HepG2 (cell line): ENCODE measurements at regions not wholly inside any gene's neighbourhood (a gene's known extent, or its start where the extent isn't known, plus 50 kb on each side); places are given as distances from the start of the nearest gene placed in this dataset.

ENCODE experiments used
- ATAC-seq: fragments of 200-7000 bp; cut with Tn5 transposase; 3 replicates; pipeline ENCODE4 v1.9.1; 2020; ENCODE audit warnings: mild to moderate bottlenecking, moderate library complexity
- BruUV-seq: library from RNA; stranded (reverse); fragments of 400-500 nt; replicated peaks from 2 replicates; lab custom pipeline; 2021; lab: Mats Ljungman, UMichigan
- CTCF ChIA-PET: fragments of 300-600 bp; formaldehyde crosslinking; extraction: SDS; loops from one replicate; lab custom pipeline; 2021; ENCODE audit warnings: low total read pairs, inconsistent platforms, low intra/inter-chr PET ratio; lab: Yijun Ruan, JAX
- POLR2A ChIA-PET: fragments of 350-600 bp; sonication (Branson Sonifier 250); formaldehyde crosslinking; loops from one replicate; lab custom pipeline; 2020; ENCODE audit warnings: antibody characterized with exemption, inconsistent platforms; lab: Yijun Ruan, JAX
- DNase-seq: peaks from one replicate; pipeline ENCODE4 v3.0.0-alpha.2; 2015; ENCODE audit warnings: low spot score
- FAIRE-seq: peaks from 3 replicates; lab custom pipeline; 2011; peaks lifted over from hg19 to GRCh38; lab: Jason Lieb, UNC
- H2AFZ ChIP-seq: one replicate; pipeline ENCODE4 v1.6.1; 2011; ENCODE audit warnings: low read length, inconsistent platforms
- H3K27ac ChIP-seq: fragments of 300-600 bp; 3 replicates; pipeline ENCODE4 v1.8.0; 2011; ENCODE audit warnings: mixed run types, mild to moderate bottlenecking, mixed read lengths, low read length, inconsistent platforms; ENCODE audit not compliant: insufficient read depth; ENCODE audit errors: extremely low read length
- H3K27me3 ChIP-seq, 2 experiments: fragments of 200-600 bp in 1 of 2; 2 replicates in 1 of 2; 3 replicates in 1 of 2; pipeline versions ENCODE4 v1.6.0 to v1.8.0; 2011; ENCODE audit warnings: low read length in 2 of 2, mild to moderate bottlenecking in 2 of 2, moderate library complexity in 2 of 2, inconsistent platforms in 1 of 2; ENCODE audit not compliant: insufficient read depth in 2 of 2, control insufficient read depth in 1 of 2
- H3K36me3 ChIP-seq, 2 experiments: fragments of 200-600 bp in 1 of 2; replicated peaks in 1 of 2; 2 replicates in 1 of 2; 3 replicates in 1 of 2; pipeline versions ENCODE4 v1.5.1 to v1.8.0; 2011; ENCODE audit warnings: low read length in 2 of 2, inconsistent platforms in 1 of 2; ENCODE audit not compliant: insufficient read depth in 2 of 2, control insufficient read depth in 1 of 2
- H3K4me1 ChIP-seq: 2 replicates; pipeline ENCODE4 v1.5.1; 2012; ENCODE audit warnings: low read length, inconsistent platforms; ENCODE audit not compliant: insufficient read depth
- H3K4me2 ChIP-seq: 2 replicates; pipeline ENCODE4 v1.6.0; 2011; ENCODE audit warnings: low read depth, low read length, inconsistent platforms
- H3K4me3 ChIP-seq, 3 experiments: fragments of 200-600 bp in 1 of 3; sonication (generic), shearing (Covaris generic) in 1 of 3; replicated peaks in 1 of 3; 2 replicates each; pipeline ENCODE4 v1.5.1; 2011 to 2016; ENCODE audit warnings: low read length in 3 of 3, inconsistent platforms in 2 of 3, low read depth in 2 of 3, mild to moderate bottlenecking in 2 of 3, control low read depth in 1 of 3, mixed read lengths in 1 of 3; ENCODE audit not compliant: insufficient read depth in 1 of 3
- H3K79me2 ChIP-seq: one replicate; pipeline ENCODE4 v1.6.1; 2011; ENCODE audit warnings: low read length, inconsistent platforms; ENCODE audit not compliant: insufficient read depth
- H3K9ac ChIP-seq: 2 replicates; pipeline ENCODE4 v1.6.0; 2011; ENCODE audit warnings: mild to moderate bottlenecking, low read depth, low read length, inconsistent platforms; ENCODE audit not compliant: insufficient read depth
- H3K9me3 ChIP-seq: 2 replicates; pipeline ENCODE4 v1.5.1; 2012; ENCODE audit warnings: mild to moderate bottlenecking, low read length
- H4K20me1 ChIP-seq: 2 replicates; pipeline ENCODE4 v1.6.0; 2011; ENCODE audit warnings: inconsistent platforms, mild to moderate bottlenecking, low read length, moderate library complexity; ENCODE audit not compliant: insufficient read depth
- BCLAF1 ChIP-seq: fragments of 450-650 bp; IDR thresholded peaks from 2 replicates; pipeline ENCODE4 v1.6.1; 2017; ENCODE audit warnings: mild to moderate bottlenecking
- CSRNP2 ChIP-seq: sonication (generic); formaldehyde crosslinking; conservative IDR thresholded peaks from 2 replicates; pipeline ENCODE4 v1.8.0; 2022; ENCODE audit warnings: low read depth, missing genetic modification reagents
- IKZF1 ChIP-seq: fragments of 450-650 bp; IDR thresholded peaks from 2 replicates; pipeline ENCODE4 v1.7.1; 2016
- KAT2B ChIP-seq: fragments of 150-350 bp; IDR thresholded peaks from 2 replicates; pipeline ENCODE4 v1.6.1; 2014; ENCODE audit warnings: low read depth, low read length, borderline replicate concordance
- MEIS1 ChIP-seq: sonication (generic); formaldehyde crosslinking; IDR thresholded peaks from 2 replicates; pipeline ENCODE4 v1.9.0; 2021; ENCODE audit warnings: mild to moderate bottlenecking, missing genetic modification reagents, moderate library complexity, borderline replicate concordance
- MLX ChIP-seq: IDR thresholded peaks from 2 replicates; pipeline ENCODE4 v1.6.1; 2016
- MXD1 ChIP-seq: sonication (generic); formaldehyde crosslinking; IDR thresholded peaks from 2 replicates; pipeline ENCODE4 v1.4.0; 2020; ENCODE audit warnings: mild to moderate bottlenecking, missing genetic modification reagents
- NFATC3 ChIP-seq: sonication (generic); formaldehyde crosslinking; IDR thresholded peaks from 2 replicates; pipeline ENCODE4 v1.5.1; 2020; ENCODE audit warnings: mild to moderate bottlenecking, missing genetic modification reagents
- NFRKB ChIP-seq: fragments of 450-650 bp; IDR thresholded peaks from 2 replicates; pipeline ENCODE4 v1.6.1; 2017
- NR3C1 ChIP-seq: sonication (generic); formaldehyde crosslinking; IDR thresholded peaks from 2 replicates; pipeline ENCODE4 v1.4.0; 2020; ENCODE audit warnings: missing genetic modification reagents
- TP53 ChIP-seq: sonication (generic); formaldehyde crosslinking; conservative IDR thresholded peaks from 2 replicates; pipeline ENCODE4 v1.4.0; 2020; ENCODE audit warnings: missing genetic modification reagents
- ZMAT3 ChIP-seq: sonication (generic); formaldehyde crosslinking; conservative IDR thresholded peaks from 2 replicates; pipeline ENCODE4 v1.7.0; 2021; ENCODE audit warnings: missing genetic modification reagents
- ZNF18 ChIP-seq: sonication (generic); formaldehyde crosslinking; IDR thresholded peaks from 2 replicates; pipeline ENCODE4 v1.8.0; 2022; ENCODE audit warnings: mild to moderate bottlenecking, missing genetic modification reagents; ENCODE audit not compliant: insufficient replicate concordance
- ZNF446 ChIP-seq: sonication (generic); formaldehyde crosslinking; IDR thresholded peaks from 2 replicates; pipeline ENCODE4 v1.5.0; 2020; ENCODE audit warnings: mild to moderate bottlenecking, missing genetic modification reagents
- ZNF543 ChIP-seq: sonication (generic); formaldehyde crosslinking; IDR thresholded peaks from 2 replicates; pipeline ENCODE4 v1.4.0; 2020; ENCODE audit warnings: mild to moderate bottlenecking, missing genetic modification reagents
- WGBS: methylation state at CpG from one replicate; pipeline ENCODE4 v1.1.6; 2017; ENCODE audit warnings: low lambda C conversion rate; 5-methylcytosine and 5-hydroxymethylcytosine counted together
- in situ Hi-C: cut with HindIII; loops from 2 replicates; pipeline ENCODE4 v1.10.0; 2017; ENCODE audit warnings: low pct_unique_long_range_greater_than_20kb; ENCODE audit not compliant: extremely low pct_ligation_motif_present
- intact Hi-C: fragments of 100-400 bp; cut with micrococcal nuclease; formaldehyde crosslinking; loops from one replicate; pipeline ENCODE4 v1.10.0; 2022; ENCODE audit not compliant: unreplicated experiment

- no peak for ATAC-seq
- Histone ChIP-seq H3K27me3 (peaks cover 0 to 2% of the 10 kb centered on the region in 2 experiments; a peak in 1 of 5 replicates), H3K4me2 (no peak overlapping the region), H3K27ac (no peak overlapping the region), H3K9ac (no peak overlapping the region), H3K79me2 (no peaks in the 10 kb centered on the region), H4K20me1 (no peaks in the 10 kb centered on the region), H3K9me3 (no peaks in the 10 kb centered on the region), H3K4me3 (no peak overlapping the region), H3K36me3 (no peaks in the 10 kb centered on the region), H2AFZ (no peak overlapping the region), H3K4me1 (no peaks in the 10 kb centered on the region)
- CTCF ChIA-PET = no interaction called here
- intact Hi-C loops (no loop called here), in situ Hi-C loops (no loop called here)
- POLR2A ChIA-PET = no interaction called here
- WGBS = 36% methylated on average over 1 of the region's 1 CpG
- no peak for DNase-seq
- no peak for TF ChIP-seq NFATC3 (CRISPR knock-in tag)
- TF ChIP-seq NR3C1 (CRISPR knock-in tag) = no peak
- no peak for TF ChIP-seq IKZF1
- TF ChIP-seq NFRKB = no peak
- TF ChIP-seq BCLAF1 = no peak
- TF ChIP-seq ZNF18 (CRISPR knock-in tag) = no peak
- TF ChIP-seq MEIS1 = no peak
- no peak for TF ChIP-seq MXD1
- no peak for TF ChIP-seq ZMAT3 (CRISPR knock-in tag)
- no peak for TF ChIP-seq KAT2B
- no peak for TF ChIP-seq CSRNP2 (CRISPR knock-in tag)
- no peak for TF ChIP-seq TP53 (CRISPR knock-in tag)
- TF ChIP-seq MLX (CRISPR knock-in tag) = no peak
- no peak for TF ChIP-seq ZNF446 (CRISPR knock-in tag)
- no peak for TF ChIP-seq ZNF543
- BruUV-seq = no TSS peak
- FAIRE-seq = no peak
These were observed 175.1 kb downstream of the CD47 start for GRCh38 chr3:107915706-107916105.
